ENCODE measurements at regions not wholly inside any gene's neighbourhood (a gene's known extent, or its start where the extent isn't known, plus 50 kb on each side); places are given as distances from the start of the nearest gene placed in this dataset.

DNA sequence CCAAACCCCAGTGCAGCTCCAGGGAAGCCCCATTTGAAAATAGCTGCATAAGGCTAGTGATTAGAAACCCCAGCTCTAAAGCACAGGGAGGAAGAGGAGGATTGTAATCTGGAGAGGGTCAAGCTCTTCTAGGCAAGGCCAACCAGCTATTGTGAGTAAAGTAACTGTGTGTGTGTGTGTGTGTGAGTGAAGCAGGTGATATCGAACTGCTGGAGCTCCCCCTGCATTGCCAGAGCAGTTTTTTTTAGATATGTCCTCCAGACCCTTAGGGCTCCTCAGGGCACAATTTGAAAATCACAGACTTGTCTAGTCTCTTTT is 177.4 kb upstream of the NABP1 start:
- TF ChIP-seq, protein P1, sequence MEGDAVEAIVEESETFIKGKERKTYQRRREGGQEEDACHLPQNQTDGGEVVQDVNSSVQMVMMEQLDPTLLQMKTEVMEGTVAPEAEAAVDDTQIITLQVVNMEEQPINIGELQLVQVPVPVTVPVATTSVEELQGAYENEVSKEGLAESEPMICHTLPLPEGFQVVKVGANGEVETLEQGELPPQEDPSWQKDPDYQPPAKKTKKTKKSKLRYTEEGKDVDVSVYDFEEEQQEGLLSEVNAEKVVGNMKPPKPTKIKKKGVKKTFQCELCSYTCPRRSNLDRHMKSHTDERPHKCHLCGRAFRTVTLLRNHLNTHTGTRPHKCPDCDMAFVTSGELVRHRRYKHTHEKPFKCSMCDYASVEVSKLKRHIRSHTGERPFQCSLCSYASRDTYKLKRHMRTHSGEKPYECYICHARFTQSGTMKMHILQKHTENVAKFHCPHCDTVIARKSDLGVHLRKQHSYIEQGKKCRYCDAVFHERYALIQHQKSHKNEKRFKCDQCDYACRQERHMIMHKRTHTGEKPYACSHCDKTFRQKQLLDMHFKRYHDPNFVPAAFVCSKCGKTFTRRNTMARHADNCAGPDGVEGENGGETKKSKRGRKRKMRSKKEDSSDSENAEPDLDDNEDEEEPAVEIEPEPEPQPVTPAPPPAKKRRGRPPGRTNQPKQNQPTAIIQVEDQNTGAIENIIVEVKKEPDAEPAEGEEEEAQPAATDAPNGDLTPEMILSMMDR (IDR thresholded peaks at IDR 0.05), result no peak
- TF ChIP-seq EZH2phosphoT487 (IDR thresholded peaks at IDR 0.05) (no peak), EZH2 (IDR thresholded peaks at IDR 0.05) (no peak)
- no peaks in the 10 kb centered on the region for H3K36me3 Mint-ChIP-seq
- H3K4me1 Mint-ChIP-seq, result peaks cover 9% of the 10 kb centered on the region
- peaks cover 4% of the 10 kb centered on the region for H3K27me3 Mint-ChIP-seq (ENCODE audit: insufficient read depth, low read depth)
- no peaks in the 10 kb centered on the region for H3F3A ChIP-seq (ENCODE audit: low read depth)
- no peak overlapping the region for H3K27ac ChIP-seq
- H3K9me3 ChIP-seq (ENCODE audit: low read depth), result no peaks in the 10 kb centered on the region
- no peak overlapping the region for H3K27ac Mint-ChIP-seq
- no peak overlapping the region for H3K4me2 ChIP-seq
- H3K9ac ChIP-seq, result no peak overlapping the region
- no peaks in the 10 kb centered on the region for H3K27me3 ChIP-seq
- no peaks in the 10 kb centered on the region for H3K36me3 ChIP-seq
- H3K4me3 Mint-ChIP-seq, result no peak overlapping the region
- no peak for DNase-seq (ENCODE audit: low spot score)
- peaks cover 2% of the 10 kb centered on the region for H3K9me3 Mint-ChIP-seq
- H3K4me3 ChIP-seq, result no peak overlapping the region
- no peaks in the 10 kb centered on the region for H3K4me1 ChIP-seq
- no peaks in the 10 kb centered on the region for H3K79me2 ChIP-seq (ENCODE audit: low read depth)
- H2AFZ ChIP-seq (replicated peaks), result no peak overlapping the region
- no peaks in the 10 kb centered on the region for H4K20me1 ChIP-seq (ENCODE audit: low read depth)

DNA sequence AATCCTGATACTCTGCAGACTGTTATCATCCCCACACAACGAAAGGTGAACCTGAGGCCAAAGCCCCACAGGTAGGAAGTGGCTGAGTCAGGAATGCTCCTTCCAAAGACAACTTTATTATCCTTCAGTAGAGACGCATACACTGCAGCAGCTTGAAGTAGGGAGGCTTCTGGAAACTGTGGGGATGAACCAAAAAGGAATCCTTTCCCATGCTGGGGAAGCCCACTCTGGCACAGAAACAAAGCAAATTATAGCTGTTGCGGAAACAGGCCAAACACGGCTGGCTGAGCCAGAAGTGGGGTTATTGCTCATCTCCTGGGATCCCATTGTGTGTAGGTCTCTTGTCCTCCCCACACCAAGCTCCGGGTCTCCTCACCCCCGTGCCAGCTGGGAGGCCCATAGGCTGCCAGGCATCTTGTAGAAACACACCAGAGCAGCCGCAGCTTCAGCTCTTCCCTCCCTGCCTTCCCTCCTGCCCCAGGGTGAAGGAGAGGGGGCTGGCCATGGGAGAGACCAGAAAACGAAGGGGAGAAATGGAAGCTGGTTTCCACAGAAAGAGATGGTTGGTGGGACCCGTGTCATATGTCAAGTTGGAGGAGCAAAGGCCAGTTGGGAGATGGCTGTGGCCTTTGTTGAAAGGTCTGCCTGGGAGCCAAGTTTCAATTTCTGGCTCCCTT is 176.9 kb upstream of the NABP1 start:
- Mint-ChIP-seq H3K9me3 (peaks cover 2% of the 10 kb centered on the region), H3K4me1 (peaks cover 9% of the 10 kb centered on the region), H3K27me3 (ENCODE audit: insufficient read depth, low read depth) (peaks cover 4% of the 10 kb centered on the region), H3K27ac (no peak overlapping the region), H3K36me3 (no peaks in the 10 kb centered on the region), H3K4me3 (no peak overlapping the region)
- Histone ChIP-seq H3K9me3 (ENCODE audit: low read depth) (no peaks in the 10 kb centered on the region), H3K9ac (no peak overlapping the region), H3K27ac (no peak overlapping the region), H3K4me2 (no peak overlapping the region), H3K4me3 (no peak overlapping the region), H3K27me3 (no peaks in the 10 kb centered on the region), H3K4me1 (no peaks in the 10 kb centered on the region), H4K20me1 (ENCODE audit: low read depth) (no peaks in the 10 kb centered on the region), H3F3A (ENCODE audit: low read depth) (no peaks in the 10 kb centered on the region), H3K36me3 (no peaks in the 10 kb centered on the region), H3K79me2 (ENCODE audit: low read depth) (no peaks in the 10 kb centered on the region), H2AFZ (replicated peaks) (no peak overlapping the region)
- DNase-seq (ENCODE audit: low spot score), result no peak
- TF ChIP-seq, protein P1 (IDR thresholded peaks at IDR 0.05), result no peak
- TF ChIP-seq EZH2 (IDR thresholded peaks at IDR 0.05), result no peak
- TF ChIP-seq EZH2phosphoT487 (IDR thresholded peaks at IDR 0.05), result no peak

DNA sequence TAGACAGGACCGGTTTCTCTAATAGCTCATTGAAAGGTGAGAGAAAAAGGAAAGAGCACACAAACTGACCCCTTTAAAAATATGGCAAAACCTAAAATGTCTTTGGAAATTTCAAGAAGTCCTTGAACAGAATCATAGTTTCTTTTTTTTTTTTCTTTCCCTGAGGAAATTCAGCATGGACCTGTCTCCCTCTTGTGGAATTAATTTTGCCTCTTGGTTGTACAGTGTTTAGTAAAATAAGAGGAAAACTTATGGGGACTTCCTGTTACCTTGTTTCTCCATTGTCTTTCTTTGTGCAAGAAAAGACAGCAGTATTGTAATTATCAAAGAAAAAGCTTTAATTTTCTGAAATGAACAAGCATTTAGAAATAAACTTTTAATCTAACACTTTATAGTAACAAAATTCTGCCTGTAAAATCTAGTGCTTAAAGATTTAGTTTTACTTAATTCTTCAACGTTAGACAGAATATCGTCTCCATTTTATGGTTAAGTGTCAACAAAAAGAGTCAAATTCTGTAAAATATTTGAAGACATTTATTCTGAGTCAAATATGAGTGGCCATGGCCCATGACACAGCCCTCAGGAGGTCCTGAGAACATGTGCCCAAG is 176.3 kb upstream of the NABP1 start:
- Histone ChIP-seq H3K4me3 (no peak overlapping the region), H3K4me2 (no peak overlapping the region), H3K9me3 (ENCODE audit: low read depth) (no peaks in the 10 kb centered on the region), H3F3A (ENCODE audit: low read depth) (no peaks in the 10 kb centered on the region), H2AFZ (replicated peaks) (no peak overlapping the region), H3K27me3 (no peaks in the 10 kb centered on the region), H3K27ac (no peak overlapping the region), H4K20me1 (ENCODE audit: low read depth) (no peaks in the 10 kb centered on the region), H3K9ac (no peak overlapping the region), H3K4me1 (no peaks in the 10 kb centered on the region), H3K36me3 (no peaks in the 10 kb centered on the region), H3K79me2 (ENCODE audit: low read depth) (no peaks in the 10 kb centered on the region)
- DNase-seq (ENCODE audit: low spot score), result no peak
- H3K4me3 Mint-ChIP-seq, result no peak overlapping the region
- peaks cover 4% of the 10 kb centered on the region for H3K27me3 Mint-ChIP-seq (ENCODE audit: insufficient read depth, low read depth)
- H3K9me3 Mint-ChIP-seq, result peaks cover 4% of the 10 kb centered on the region
- H3K27ac Mint-ChIP-seq, result no peak overlapping the region
- TF ChIP-seq, protein P1 (IDR thresholded peaks at IDR 0.05), result peak; percentile 58
- no peak for TF ChIP-seq EZH2phosphoT487 (IDR thresholded peaks at IDR 0.05)
- no peaks in the 10 kb centered on the region for H3K36me3 Mint-ChIP-seq
- peaks cover 9% of the 10 kb centered on the region for H3K4me1 Mint-ChIP-seq

All from neural progenitor cell (in vitro differentiated cells).